K562 (cell line): ENCODE measurements at regions not wholly inside any gene's neighbourhood (a gene's known extent, or its start where the extent isn't known, plus 50 kb on each side); places are given as distances from the start of the nearest gene placed in this dataset.

Experiments
- ARHGAP35 ChIP-seq: fragments of 450-650 bp; IDR thresholded peaks from 2 replicates; pipeline ENCODE4 v1.6.1; 2018; ENCODE audit not compliant: partially characterized antibody
- CBFA2T3 ChIP-seq: fragments of 450-650 bp; IDR thresholded peaks from 2 replicates; pipeline ENCODE4 v1.6.1; 2017
- CREB1 ChIP-seq, 2 experiments: sonication (generic) in 1 of 2; formaldehyde crosslinking in 1 of 2; IDR thresholded peaks; 2 replicates each; pipeline versions ENCODE4 v1.6.1 to v1.8.0; 2012 to 2022; ENCODE audit warnings: inconsistent platforms in 1 of 2, mild to moderate bottlenecking in 1 of 2, missing genetic modification reagents in 1 of 2, moderate library complexity in 1 of 2
- FIP1L1 ChIP-seq: fragments of 200-400 bp; formaldehyde crosslinking; IDR thresholded peaks from 2 replicates; pipeline ENCODE4 v1.6.1; 2018; ENCODE audit warnings: mild to moderate bottlenecking, low read depth, low read length; ENCODE audit not compliant: poor library complexity, severe bottlenecking
- KDM1A ChIP-seq, 2 experiments: fragments of 450-650 bp; IDR thresholded peaks; 2 replicates each; pipeline ENCODE4 v1.6.1; 2016; ENCODE audit warnings: mild to moderate bottlenecking in 2 of 2
- LCOR ChIP-seq: sonication (generic); formaldehyde crosslinking; IDR thresholded peaks from 2 replicates; pipeline ENCODE4 v1.8.0; 2022; ENCODE audit warnings: mild to moderate bottlenecking, missing genetic modification reagents
- MED1 ChIP-seq: sonication (generic); formaldehyde crosslinking; IDR thresholded peaks from 2 replicates; pipeline ENCODE4 v1.8.1; 2023; ENCODE audit warnings: missing genetic modification reagents, borderline replicate concordance
- NR4A1 ChIP-seq, 2 experiments: fragments of 250-450 bp in 1 of 2; fragments of 450-650 bp in 1 of 2; sonication (Bioruptor Pico) in 1 of 2; IDR thresholded peaks; 2 replicates each; pipeline versions ENCODE4 v1.4.0 to v1.6.1; 2016 to 2020; ENCODE audit warnings: mild to moderate bottlenecking in 2 of 2, missing compliant biosample characterization in 1 of 2, missing genetic modification characterization in 1 of 2, moderate library complexity in 1 of 2
- PHF21A ChIP-seq: fragments of 450-650 bp; IDR thresholded peaks from 2 replicates; pipeline ENCODE4 v1.6.1; 2017; ENCODE audit warnings: low read depth, borderline replicate concordance
- POU5F1 ChIP-seq: fragments of 150-350 bp; IDR thresholded peaks from 2 replicates; pipeline ENCODE4 v1.6.1; 2014; ENCODE audit warnings: borderline replicate concordance, low read length, low read depth, mild to moderate bottlenecking; ENCODE audit not compliant: partially characterized antibody
- PTBP1 ChIP-seq: fragments of 200-400 bp; formaldehyde crosslinking; IDR thresholded peaks from 2 replicates; pipeline ENCODE4 v1.6.1; 2017; ENCODE audit warnings: low read depth, low read length
- PURB ChIP-seq: sonication (generic); formaldehyde crosslinking; IDR thresholded peaks from 2 replicates; pipeline ENCODE4 v1.9.0; 2021; ENCODE audit warnings: low read depth, mild to moderate bottlenecking, missing genetic modification reagents
- RBM17 ChIP-seq: fragments of 200-400 bp; formaldehyde crosslinking; IDR thresholded peaks from 2 replicates; pipeline ENCODE4 v1.6.1; 2017; ENCODE audit warnings: low read depth, mild to moderate bottlenecking, low read length, borderline replicate concordance
- TAF15 ChIP-seq: fragments of 200-400 bp; formaldehyde crosslinking; IDR thresholded peaks from 2 replicates; pipeline ENCODE4 v1.6.1; 2017; ENCODE audit warnings: mild to moderate bottlenecking, low read depth, low read length, moderate library complexity
- TRIM24 ChIP-seq, 2 experiments: fragments of 450-650 bp; IDR thresholded peaks; 2 replicates each; pipeline ENCODE4 v1.6.1; 2016
- ZEB2 ChIP-seq: fragments of 450-650 bp; IDR thresholded peaks from 2 replicates; pipeline ENCODE4 v1.6.1; 2016
- ZFP1 ChIP-seq: fragments of 450-650 bp; formaldehyde crosslinking; IDR thresholded peaks from 2 replicates; pipeline ENCODE4 v1.4.0; 2020; ENCODE audit warnings: mild to moderate bottlenecking, mixed read lengths
- ZFP36 ChIP-seq: fragments of 150-350 bp; IDR thresholded peaks from 2 replicates; pipeline ENCODE4 v1.6.1; 2018; ENCODE audit warnings: low read length, low read depth; ENCODE audit not compliant: partially characterized antibody
- ZNF217 ChIP-seq: sonication (generic); formaldehyde crosslinking; IDR thresholded peaks from 2 replicates; pipeline ENCODE4 v1.8.0; 2022; ENCODE audit warnings: mild to moderate bottlenecking, missing genetic modification reagents
- ZNF668 ChIP-seq: fragments of 250-450 bp; sonication (Bioruptor Pico); IDR thresholded peaks from 2 replicates; pipeline ENCODE4 v1.8.0; 2022; ENCODE audit warnings: mild to moderate bottlenecking, inconsistent platforms
- ZNF780A ChIP-seq: fragments of 250-450 bp; sonication (Bioruptor Pico); IDR thresholded peaks from 2 replicates; pipeline ENCODE4 v1.5.0; 2021; ENCODE audit warnings: mild to moderate bottlenecking
- ZSCAN32 ChIP-seq: fragments of 450-650 bp; formaldehyde crosslinking; IDR thresholded peaks from 2 replicates; pipeline ENCODE4 v1.4.0; 2020; ENCODE audit warnings: mild to moderate bottlenecking, moderate library complexity
- TF ChIP-seq, protein P1 (sequence below): fragments of 250-450 bp; sonication (Bioruptor Pico); IDR thresholded peaks from 2 replicates; pipeline ENCODE4 v1.8.0; 2021; ENCODE audit warnings: mild to moderate bottlenecking, moderate library complexity
- TF ChIP-seq, protein P2 (sequence below): IDR thresholded peaks from 2 replicates; pipeline ENCODE4 v1.6.1; 2012; ENCODE audit warnings: low read depth, low read length, improper control_type of control experiment, borderline replicate concordance
- TF ChIP-seq, protein P3 (sequence below): fragments of 250-450 bp; sonication (Bioruptor Pico); IDR thresholded peaks from 2 replicates; pipeline ENCODE4 v1.5.0; 2021

DNA sequence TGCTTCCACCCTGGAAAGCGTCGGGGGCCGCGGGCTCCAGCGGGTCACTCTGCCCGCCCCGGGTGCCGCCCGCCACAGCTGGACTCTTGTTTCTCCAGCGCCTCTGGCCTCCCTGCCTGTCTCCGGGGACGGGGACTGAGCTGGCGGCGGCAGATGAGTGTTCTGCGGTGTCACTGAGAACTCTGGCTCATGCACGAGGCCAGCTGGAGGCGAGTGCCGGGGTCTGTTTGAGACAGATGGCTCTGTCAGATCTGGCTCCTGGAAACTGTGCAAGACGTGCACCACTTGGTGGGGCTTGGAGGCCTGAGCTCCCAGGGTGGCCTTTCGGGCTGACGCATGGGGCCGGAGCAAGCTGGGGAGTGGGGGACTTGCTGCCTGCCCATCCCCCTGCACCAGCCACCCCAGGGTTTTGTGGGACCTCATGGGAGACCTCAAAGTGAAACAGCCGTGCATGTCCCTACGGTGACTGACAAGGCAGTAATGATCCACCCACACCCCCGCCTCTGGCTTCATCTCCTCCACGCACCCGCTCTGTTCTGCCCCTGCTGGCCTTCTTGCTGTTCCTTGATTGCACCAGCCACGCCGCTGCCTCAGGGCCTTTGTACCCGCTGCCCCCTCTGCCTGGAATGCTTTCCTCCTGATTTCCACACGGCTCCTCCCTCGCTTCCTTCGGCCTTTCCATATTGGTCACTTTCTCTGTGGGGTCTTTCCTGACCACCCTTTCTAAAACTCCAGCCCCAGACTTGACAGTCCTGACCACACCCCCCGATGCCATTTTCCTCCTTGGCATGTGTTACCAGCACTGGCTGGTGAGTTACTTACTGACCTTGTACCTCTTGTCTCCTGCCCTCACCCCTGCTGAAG is 174.9 kb upstream of the CIBAR2 start (continued):
- TF ChIP-seq MED1, result no peak
- TF ChIP-seq, protein P1, sequence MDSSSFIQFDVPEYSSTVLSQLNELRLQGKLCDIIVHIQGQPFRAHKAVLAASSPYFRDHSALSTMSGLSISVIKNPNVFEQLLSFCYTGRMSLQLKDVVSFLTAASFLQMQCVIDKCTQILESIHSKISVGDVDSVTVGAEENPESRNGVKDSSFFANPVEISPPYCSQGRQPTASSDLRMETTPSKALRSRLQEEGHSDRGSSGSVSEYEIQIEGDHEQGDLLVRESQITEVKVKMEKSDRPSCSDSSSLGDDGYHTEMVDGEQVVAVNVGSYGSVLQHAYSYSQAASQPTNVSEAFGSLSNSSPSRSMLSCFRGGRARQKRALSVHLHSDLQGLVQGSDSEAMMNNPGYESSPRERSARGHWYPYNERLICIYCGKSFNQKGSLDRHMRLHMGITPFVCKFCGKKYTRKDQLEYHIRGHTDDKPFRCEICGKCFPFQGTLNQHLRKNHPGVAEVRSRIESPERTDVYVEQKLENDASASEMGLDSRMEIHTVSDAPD (CRISPR knock-in tag), result no peak
- TF ChIP-seq ZFP36, result no peak
- no peak for TF ChIP-seq ZFP1
- TF ChIP-seq NR4A1 (CRISPR knock-in tag; IDR thresholded peaks at IDR 0.05), result no peak
- TF ChIP-seq NR4A1 (tag; IDR thresholded peaks at IDR 0.05), result no peak
- TF ChIP-seq, protein P2, sequence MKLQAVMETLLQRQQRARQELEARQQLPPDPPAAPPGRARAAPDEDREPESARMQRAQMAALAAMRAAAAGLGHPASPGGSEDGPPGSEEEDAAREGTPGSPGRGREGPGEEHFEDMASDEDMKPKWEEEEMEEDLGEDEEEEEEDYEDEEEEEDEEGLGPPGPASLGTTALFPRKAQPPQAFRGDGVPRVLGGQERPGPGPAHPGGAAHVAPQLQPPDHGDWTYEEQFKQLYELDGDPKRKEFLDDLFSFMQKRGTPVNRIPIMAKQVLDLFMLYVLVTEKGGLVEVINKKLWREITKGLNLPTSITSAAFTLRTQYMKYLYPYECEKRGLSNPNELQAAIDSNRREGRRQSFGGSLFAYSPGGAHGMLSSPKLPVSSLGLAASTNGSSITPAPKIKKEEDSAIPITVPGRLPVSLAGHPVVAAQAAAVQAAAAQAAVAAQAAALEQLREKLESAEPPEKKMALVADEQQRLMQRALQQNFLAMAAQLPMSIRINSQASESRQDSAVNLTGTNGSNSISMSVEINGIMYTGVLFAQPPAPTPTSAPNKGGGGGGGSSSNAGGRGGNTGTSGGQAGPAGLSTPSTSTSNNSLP, result no peak
- TF ChIP-seq ZNF780A (CRISPR knock-in tag), result no peak
- no peak for TF ChIP-seq TAF15
- no peak for TF ChIP-seq ZEB2
- no peak for TF ChIP-seq ARHGAP35
- no peak for TF ChIP-seq PURB (CRISPR knock-in tag)
- TF ChIP-seq PTBP1, result 0 out of 2 replicates have a peak, but pooled peaks have one; percentile 35
- TF ChIP-seq FIP1L1, result no peak
- TF ChIP-seq, protein P3, sequence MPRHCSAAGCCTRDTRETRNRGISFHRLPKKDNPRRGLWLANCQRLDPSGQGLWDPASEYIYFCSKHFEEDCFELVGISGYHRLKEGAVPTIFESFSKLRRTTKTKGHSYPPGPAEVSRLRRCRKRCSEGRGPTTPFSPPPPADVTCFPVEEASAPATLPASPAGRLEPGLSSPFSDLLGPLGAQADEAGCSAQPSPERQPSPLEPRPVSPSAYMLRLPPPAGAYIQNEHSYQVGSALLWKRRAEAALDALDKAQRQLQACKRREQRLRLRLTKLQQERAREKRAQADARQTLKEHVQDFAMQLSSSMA (CRISPR knock-in tag), result no peak
- 0 out of 4 replicates have a peak, but pooled peaks of 1 of the 2 experiments have one; percentile 12 for TF ChIP-seq TRIM24 (IDR thresholded peaks at IDR 0.05)
- no peak for TF ChIP-seq LCOR
- no peak for TF ChIP-seq ZNF217 (CRISPR knock-in tag)
- no peak for TF ChIP-seq POU5F1
- TF ChIP-seq ZNF668 (CRISPR knock-in tag), result no peak
- no peak for TF ChIP-seq ZSCAN32
- peak; percentile 85 for TF ChIP-seq CBFA2T3
- TF ChIP-seq CREB1 (IDR thresholded peaks at IDR 0.05), result peak; percentile 46; the same call in 1 of the 2 replicates
- TF ChIP-seq CREB1 (CRISPR knock-in tag; IDR thresholded peaks at IDR 0.05), result no peak; the same call in 1 of the 2 replicates
- TF ChIP-seq KDM1A (IDR thresholded peaks at IDR 0.05), result peak; percentile 67 to 82
- no peak for TF ChIP-seq PHF21A
- TF ChIP-seq RBM17, result no peak
